HCT116 (cell line): ENCODE measurements at regions not wholly inside any gene's neighbourhood (a gene's known extent, or its start where the extent isn't known, plus 50 kb on each side); places are given as distances from the start of the nearest gene placed in this dataset.
"Not testable (repeated sequence)": the region's sequence is repeated elsewhere in the genome, so short reads cannot be mapped to it uniquely, and the experiment has no call there.

Experiments used
- ATAC-seq: fragments of 200-7000 bp; cut with Tn5 transposase; 2 replicates; pipeline ENCODE4 v1.9.1; 2020; ENCODE audit warnings: mild to moderate bottlenecking, moderate library complexity
- BruUV-seq: library from RNA; stranded (reverse); fragments of 400-500 nt; replicated peaks from 2 replicates; lab custom pipeline; 2021; lab: Mats Ljungman, UMichigan
- CTCF ChIA-PET: fragments of 300-600 bp; sonication (Branson Sonifier 250); formaldehyde crosslinking; loops from one replicate; lab custom pipeline; 2021; ENCODE audit warnings: antibody characterized with exemption; lab: Charles Lee
- POLR2A ChIA-PET: fragments of 300-600, 350-600 bp; sonication (Branson Sonifier 250); formaldehyde crosslinking; loops from one replicate; lab custom pipeline; 2021; ENCODE audit warnings: antibody characterized with exemption; lab: Charles Lee
- RAD21 ChIA-PET, 2 experiments: fragments of 300-600 bp; sonication (Branson Sonifier 250); formaldehyde crosslinking; loops; one replicate each; lab custom pipeline; 2023; ENCODE audit warnings: low total read pairs in 2 of 2; ENCODE audit not compliant: uncharacterized antibody in 2 of 2, unreplicated experiment in 2 of 2, low non-redundant PET in 1 of 2; lab: Charles Lee
- DNase-seq: peaks from one replicate; pipeline ENCODE4 v3.0.0-alpha.2; 2010; ENCODE audit warnings: low read depth, low spot score
- H2AFZ ChIP-seq: fragments of 200-600 bp; shearing (Covaris generic), sonication (generic); 2 replicates; pipeline ENCODE4 v1.6.1; 2017; ENCODE audit warnings: low read depth, mixed run types, mixed read lengths, antibody characterized with exemption, low read length; ENCODE audit not compliant: poor library complexity, severe bottlenecking
- H3K27ac ChIP-seq: 2 replicates; pipeline ENCODE4 v1.5.1; 2012; ENCODE audit warnings: low read depth, low read length
- H3K27me3 ChIP-seq: fragments of 200-600 bp; sonication (generic); 2 replicates; pipeline ENCODE4 v1.6.1; 2016; ENCODE audit warnings: mixed run types, low read length, mixed read lengths; ENCODE audit not compliant: insufficient read depth
- H3K36me3 ChIP-seq, 2 experiments: fragments of 200-500 bp in 1 of 2; fragments of 200-600 bp in 1 of 2; sonication (Bioruptor generic) in 1 of 2; sonication (generic) in 1 of 2; 2 replicates each; pipeline versions ENCODE4 v1.5.1 to v1.6.1; 2014 to 2016; ENCODE audit warnings: low read length in 2 of 2, inconsistent platforms in 1 of 2, mixed read lengths in 1 of 2, mixed run types in 1 of 2; ENCODE audit not compliant: insufficient read depth in 2 of 2, control insufficient read depth in 1 of 2
- H3K4me1 ChIP-seq, 2 experiments: fragments of 200-600 bp in 1 of 2; sonication (generic) in 1 of 2; 2 replicates each; pipeline versions ENCODE4 v1.5.1 to v1.6.1; 2012 to 2017; ENCODE audit warnings: low read length in 2 of 2, inconsistent platforms in 1 of 2, mild to moderate bottlenecking in 1 of 2, mixed read lengths in 1 of 2, mixed run types in 1 of 2, moderate library complexity in 1 of 2; ENCODE audit not compliant: insufficient read depth in 2 of 2, control insufficient read depth in 1 of 2
- H3K4me2 ChIP-seq: fragments of 200-600 bp; sonication (generic); 2 replicates; pipeline ENCODE4 v1.6.1; 2017; ENCODE audit warnings: mixed run types, low read length, mixed read lengths
- H3K4me3 ChIP-seq, 2 experiments: fragments of 200-600 bp in 1 of 2; sonication (generic) in 1 of 2; replicated peaks in 1 of 2; 2 replicates each; pipeline ENCODE4 v1.5.1; 2011 to 2016; ENCODE audit warnings: low read length in 2 of 2, control low read depth in 1 of 2, low read depth in 1 of 2, mild to moderate bottlenecking in 1 of 2, mixed read lengths in 1 of 2, mixed run types in 1 of 2
- H3K79me2 ChIP-seq: fragments of 200-600 bp; sonication (generic); 2 replicates; pipeline ENCODE4 v1.6.1; 2017; ENCODE audit warnings: mild to moderate bottlenecking, mixed run types, low read length, moderate library complexity, mixed read lengths; ENCODE audit not compliant: insufficient read depth
- H3K9ac ChIP-seq: fragments of 200-600 bp; sonication (generic); 2 replicates; pipeline ENCODE4 v1.6.1; 2016; ENCODE audit warnings: low read length, mixed read lengths
- H3K9me2 ChIP-seq: fragments of 200-600 bp; sonication (generic), shearing (Covaris generic); 2 replicates; pipeline ENCODE4 v1.6.1; 2017; ENCODE audit warnings: mixed run types, mild to moderate bottlenecking, moderate library complexity; ENCODE audit not compliant: insufficient read depth
- H3K9me3 ChIP-seq, 2 experiments: fragments of 200-500 bp in 1 of 2; fragments of 200-600 bp in 1 of 2; sonication (Bioruptor generic) in 1 of 2; sonication (generic) in 1 of 2; 2 replicates each; pipeline ENCODE4 v1.6.1; 2014 to 2017; ENCODE audit warnings: low read length in 2 of 2, mixed read lengths in 2 of 2, inconsistent platforms in 1 of 2, low read depth in 1 of 2, mild to moderate bottlenecking in 1 of 2, mixed run types in 1 of 2, moderate library complexity in 1 of 2; ENCODE audit not compliant: control insufficient read depth in 1 of 2, insufficient read depth in 1 of 2
- H4K20me1 ChIP-seq: fragments of 200-600 bp; sonication (generic), shearing (Covaris generic); 2 replicates; pipeline ENCODE4 v1.6.1; 2017; ENCODE audit warnings: mixed run types, mild to moderate bottlenecking, moderate library complexity; ENCODE audit not compliant: insufficient read depth
- CBX3 ChIP-seq: IDR thresholded peaks from 2 replicates; pipeline ENCODE4 v1.6.1; 2012; ENCODE audit warnings: low read depth
- CEBPB ChIP-seq: IDR thresholded peaks from 2 replicates; pipeline ENCODE4 v1.6.1; 2012; ENCODE audit warnings: low read depth
- CTCF ChIP-seq, 3 experiments: fragments of 200-600 bp in 1 of 3; sonication (generic) in 1 of 3; IDR thresholded peaks in 2 of 3; conservative IDR thresholded peaks in 1 of 3; 2 replicates each; pipeline ENCODE4 v1.5.1; 2012 to 2017; ENCODE audit warnings: low read depth in 2 of 3, low read length in 2 of 3, antibody characterized with exemption in 1 of 3, borderline replicate concordance in 1 of 3, control low read depth in 1 of 3, mild to moderate bottlenecking in 1 of 3, mixed read lengths in 1 of 3, mixed run types in 1 of 3, moderate library complexity in 1 of 3; ENCODE audit not compliant: insufficient read depth in 1 of 3
- EGR1 ChIP-seq: IDR thresholded peaks from 2 replicates; pipeline ENCODE4 v1.6.1; 2012; ENCODE audit warnings: low read depth
- EZH2phosphoT487 ChIP-seq: fragments of 200-600 bp; IDR thresholded peaks from 2 replicates; pipeline ENCODE4 v1.6.1; 2018; ENCODE audit warnings: antibody characterized with exemption, borderline replicate concordance
- JUND ChIP-seq: IDR thresholded peaks from 2 replicates; pipeline ENCODE4 v1.6.1; 2012
- SP1 ChIP-seq: IDR thresholded peaks from 2 replicates; pipeline ENCODE4 v1.6.1; 2012; ENCODE audit warnings: low read depth
- TCF7L2 ChIP-seq: IDR thresholded peaks from 2 replicates; pipeline ENCODE4 v1.7.0; 2011; ENCODE audit warnings: borderline replicate concordance, inconsistent platforms; ENCODE audit not compliant: insufficient read depth, insufficient read length; ENCODE audit errors: extremely low read depth
- ZFX ChIP-seq: fragments of 450-650 bp; IDR thresholded peaks from 2 replicates; pipeline ENCODE4 v1.6.1; 2017
- ZNF274 ChIP-seq: fragments of 200-500 bp; sonication (Bioruptor generic); IDR thresholded peaks from 2 replicates; pipeline ENCODE4 v1.6.1; 2014; ENCODE audit warnings: mild to moderate bottlenecking, low read depth, low read length, inconsistent platforms
- intact Hi-C: fragments of 100-400 bp; cut with micrococcal nuclease; formaldehyde crosslinking; loops from 2 replicates; pipeline ENCODE4 v1.10.0; 2022

GRCh38 chr12:89870413-89871184 lies 162.0 kb upstream of the ATP2B1 start:
- Histone ChIP-seq H3K27ac (no peak overlapping the region), H3K9me2 (no peaks in the 10 kb centered on the region; the same call in 1 of the 2 replicates), H3K4me3 (no peak overlapping the region), H3K79me2 (no peaks in the 10 kb centered on the region), H3K4me2 (no peak overlapping the region), H3K4me1 (no peaks in the 10 kb centered on the region), H2AFZ (no peak overlapping the region), H3K9me3 (no peaks in the 10 kb centered on the region), H4K20me1 (no peaks in the 10 kb centered on the region), H3K9ac (no peak overlapping the region), H3K36me3 (no peaks in the 10 kb centered on the region), H3K27me3 (no peaks in the 10 kb centered on the region)
- TF ChIP-seq EGR1: no peak
- no peak for TF ChIP-seq EZH2phosphoT487
- no peak for TF ChIP-seq ZFX
- TF ChIP-seq CTCF (IDR thresholded peaks at IDR 0.05 in 2 of 3, conservative IDR thresholded peaks at IDR 0.05 in 1 of 3; ENCODE audit: borderline replicate concordance in 1 of 3, insufficient read depth in 1 of 3, low read depth in 2 of 3, low read length in 2 of 3): no peak
- no peak for TF ChIP-seq CEBPB
- TF ChIP-seq JUND: no peak
- no peak for TF ChIP-seq SP1
- TF ChIP-seq CBX3: no peak
- TF ChIP-seq TCF7L2: no peak
- no peak for TF ChIP-seq ZNF274
- ATAC-seq: no peak
- CTCF ChIA-PET: no interaction called here
- RAD21 ChIA-PET: no interaction called here
- DNase-seq: no peak
- intact Hi-C loops: no loop called here
- POLR2A ChIA-PET: no interaction called here
- BruUV-seq: no TSS peak

GRCh38 chr12:89867611-89868010 lies 159.0 kb upstream of the ATP2B1 start:
- H3K4me2 ChIP-seq, CTCF ChIA-PET, H3K27me3 ChIP-seq, H3K9ac ChIP-seq, ATAC-seq, H3K9me2 ChIP-seq, H2AFZ ChIP-seq, DNase-seq, RAD21 ChIA-PET, intact Hi-C loops, H3K36me3 ChIP-seq, POLR2A ChIA-PET, H3K4me3 ChIP-seq, H3K27ac ChIP-seq, H3K79me2 ChIP-seq, H3K4me1 ChIP-seq, H3K9me3 ChIP-seq, BruUV-seq, H4K20me1 ChIP-seq: not testable (repeated sequence)
